OCI-LY3 (cell line): ENCODE measurements at regions not wholly inside any gene's neighbourhood (a gene's known extent, or its start where the extent isn't known, plus 50 kb on each side); places are given as distances from the start of the nearest gene placed in this dataset.

Source experiments
- H2AFZ ChIP-seq: fragments of 200-600, 300-600 bp; shearing (Covaris generic); 2 replicates; pipeline ENCODE4 v1.6.0; 2014; ENCODE audit warnings: antibody characterized with exemption, low read depth, low read length
- H3K27ac ChIP-seq: fragments of 200-600, 300-600 bp; sonication (generic); 2 replicates; pipeline ENCODE4 v1.5.1; 2014; ENCODE audit warnings: mild to moderate bottlenecking, low read length, moderate library complexity, mixed read lengths
- H3K27me3 ChIP-seq: fragments of 200-600, 300-600 bp; sonication (generic); 2 replicates; pipeline ENCODE4 v1.6.1; 2014; ENCODE audit warnings: low read depth, low read length, mixed read lengths
- H3K36me3 ChIP-seq: fragments of 200-600, 300-600 bp; sonication (generic); replicated peaks from 2 replicates; pipeline ENCODE3; 2014; ENCODE audit warnings: low read depth, low read length, mixed read lengths
- H3K4me1 ChIP-seq: fragments of 300-600, 200-600 bp; sonication (generic); 2 replicates; pipeline ENCODE4 v1.6.1; 2014; ENCODE audit warnings: low read length, mixed read lengths
- H3K4me2 ChIP-seq: fragments of 200-600, 300-600 bp; sonication (generic); 2 replicates; pipeline ENCODE4 v1.6.1; 2014; ENCODE audit warnings: low read length, mixed read lengths
- H3K4me3 ChIP-seq: fragments of 300-600, 200-600 bp; sonication (generic); 2 replicates; pipeline ENCODE4 v1.5.1; 2014; ENCODE audit warnings: antibody characterized with exemption, mild to moderate bottlenecking, low read length, moderate library complexity
- H3K79me2 ChIP-seq: fragments of 300-600, 200-600 bp; shearing (Covaris generic); 2 replicates; pipeline ENCODE4 v1.6.1; 2014; ENCODE audit warnings: mild to moderate bottlenecking, low read length, mixed read lengths
- H3K9ac ChIP-seq: fragments of 300-600, 200-600 bp; shearing (Covaris generic); 2 replicates; pipeline ENCODE4 v1.6.0; 2014; ENCODE audit warnings: mild to moderate bottlenecking, low read length, moderate library complexity
- H3K9me3 ChIP-seq: fragments of 200-600, 300-600 bp; shearing (Covaris generic); 2 replicates; pipeline ENCODE4 v1.6.1; 2014; ENCODE audit warnings: low read length, mixed read lengths; ENCODE audit not compliant: insufficient read depth
- H4K20me1 ChIP-seq: fragments of 200-600, 300-600 bp; sonication (generic); 2 replicates; pipeline ENCODE4 v1.6.1; 2016; ENCODE audit warnings: low read length, mixed read lengths; ENCODE audit not compliant: insufficient read depth
- EZH2phosphoT487 ChIP-seq: fragments of 200-600 bp; shearing (Covaris generic); IDR thresholded peaks from 2 replicates; pipeline ENCODE4 v1.6.1; 2018; ENCODE audit warnings: antibody characterized with exemption, mixed run types, low read depth
- TF ChIP-seq, protein P1 (sequence below): fragments of 200-600, 300-600 bp; sonication (generic); IDR thresholded peaks from 2 replicates; pipeline ENCODE4 v1.5.1; 2014; ENCODE audit warnings: antibody characterized with exemption, low read length, low read depth

DNA sequence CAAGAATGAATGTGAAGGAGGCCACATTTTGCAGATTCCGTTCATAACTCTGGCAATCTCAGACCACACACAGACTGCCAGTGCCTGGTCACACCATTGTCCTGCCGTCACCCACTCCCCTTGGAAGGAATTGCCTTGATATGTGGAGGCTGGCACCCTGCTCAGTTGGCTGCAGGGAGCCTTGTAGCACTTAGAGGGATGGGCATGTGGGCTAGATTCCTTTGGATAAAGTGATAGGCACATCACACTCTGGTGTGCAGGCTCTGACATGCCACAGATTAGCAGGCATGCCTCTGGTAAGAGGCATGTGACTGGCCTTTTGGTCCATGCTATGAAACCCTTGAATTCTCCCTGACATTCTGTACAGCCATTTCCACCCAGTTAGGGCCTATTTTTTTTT lies 254.6 kb upstream of the PIK3R1 start:
- Histone ChIP-seq H3K4me3 (no peak overlapping the region), H3K27me3 (no peaks in the 10 kb centered on the region), H4K20me1 (no peaks in the 10 kb centered on the region), H3K79me2 (no peaks in the 10 kb centered on the region), H3K9me3 (no peaks in the 10 kb centered on the region), H3K4me2 (no peak overlapping the region), H3K4me1 (no peaks in the 10 kb centered on the region), H2AFZ (no peak overlapping the region), H3K27ac (no peak overlapping the region), H3K36me3 (no peaks in the 10 kb centered on the region), H3K9ac (no peak overlapping the region)
- TF ChIP-seq, protein P1, sequence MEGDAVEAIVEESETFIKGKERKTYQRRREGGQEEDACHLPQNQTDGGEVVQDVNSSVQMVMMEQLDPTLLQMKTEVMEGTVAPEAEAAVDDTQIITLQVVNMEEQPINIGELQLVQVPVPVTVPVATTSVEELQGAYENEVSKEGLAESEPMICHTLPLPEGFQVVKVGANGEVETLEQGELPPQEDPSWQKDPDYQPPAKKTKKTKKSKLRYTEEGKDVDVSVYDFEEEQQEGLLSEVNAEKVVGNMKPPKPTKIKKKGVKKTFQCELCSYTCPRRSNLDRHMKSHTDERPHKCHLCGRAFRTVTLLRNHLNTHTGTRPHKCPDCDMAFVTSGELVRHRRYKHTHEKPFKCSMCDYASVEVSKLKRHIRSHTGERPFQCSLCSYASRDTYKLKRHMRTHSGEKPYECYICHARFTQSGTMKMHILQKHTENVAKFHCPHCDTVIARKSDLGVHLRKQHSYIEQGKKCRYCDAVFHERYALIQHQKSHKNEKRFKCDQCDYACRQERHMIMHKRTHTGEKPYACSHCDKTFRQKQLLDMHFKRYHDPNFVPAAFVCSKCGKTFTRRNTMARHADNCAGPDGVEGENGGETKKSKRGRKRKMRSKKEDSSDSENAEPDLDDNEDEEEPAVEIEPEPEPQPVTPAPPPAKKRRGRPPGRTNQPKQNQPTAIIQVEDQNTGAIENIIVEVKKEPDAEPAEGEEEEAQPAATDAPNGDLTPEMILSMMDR = no peak
- no peak for TF ChIP-seq EZH2phosphoT487

DNA sequence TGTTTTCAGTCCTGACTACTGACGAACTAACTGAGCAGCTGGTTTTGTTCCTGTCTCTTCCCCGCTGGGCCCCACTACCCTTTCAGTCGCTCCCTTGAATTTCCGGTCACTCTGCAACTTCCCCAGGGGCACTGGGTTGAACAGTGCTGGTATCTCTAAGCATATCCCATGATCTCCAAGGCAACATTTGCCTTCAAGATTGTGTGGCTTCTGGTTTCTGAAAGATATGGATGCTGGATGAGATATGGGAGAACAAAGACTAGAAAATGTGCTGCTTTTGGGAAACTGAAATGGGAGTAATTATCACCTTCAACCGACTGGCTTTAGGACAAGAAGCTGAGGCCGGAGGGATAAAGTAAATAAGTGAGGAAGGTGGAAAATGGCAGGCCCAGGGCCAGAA lies 258.2 kb upstream of the PIK3R1 start:
- H3K27me3 ChIP-seq = no peaks in the 10 kb centered on the region
- no peak overlapping the region for H3K4me3 ChIP-seq
- H4K20me1 ChIP-seq = no peaks in the 10 kb centered on the region
- no peaks in the 10 kb centered on the region for H3K9me3 ChIP-seq
- H3K4me1 ChIP-seq = no peaks in the 10 kb centered on the region
- TF ChIP-seq, protein P1 = no peak
- TF ChIP-seq EZH2phosphoT487 = no peak
- H3K27ac ChIP-seq = no peak overlapping the region
- no peaks in the 10 kb centered on the region for H3K36me3 ChIP-seq
- no peak overlapping the region for H3K4me2 ChIP-seq
- no peak overlapping the region for H2AFZ ChIP-seq
- H3K9ac ChIP-seq = no peak overlapping the region
- no peaks in the 10 kb centered on the region for H3K79me2 ChIP-seq

DNA sequence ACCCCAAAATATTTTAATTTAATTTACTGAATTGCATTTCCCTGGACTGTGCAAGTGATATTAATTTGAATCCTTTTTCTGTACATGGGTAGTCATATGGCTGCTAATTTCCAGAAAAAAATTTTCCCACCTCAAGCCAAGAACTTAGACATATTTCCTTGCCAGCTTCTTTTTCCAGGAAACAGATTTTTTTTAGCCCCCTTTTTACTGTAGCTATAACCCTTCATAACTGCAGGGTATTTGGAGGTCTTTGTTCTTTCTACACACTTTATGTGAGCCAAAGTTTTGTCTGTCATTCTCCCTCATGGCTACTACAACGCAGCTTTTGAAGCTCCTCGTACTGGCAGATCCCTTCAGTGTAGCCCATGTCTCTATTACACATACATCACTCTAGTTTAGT lies 261.2 kb upstream of the PIK3R1 start:
- Histone ChIP-seq H3K4me2 (no peak overlapping the region), H3K4me3 (no peak overlapping the region), H3K36me3 (no peaks in the 10 kb centered on the region), H2AFZ (no peak overlapping the region), H3K9me3 (no peaks in the 10 kb centered on the region), H3K27me3 (no peaks in the 10 kb centered on the region), H4K20me1 (no peaks in the 10 kb centered on the region), H3K79me2 (no peaks in the 10 kb centered on the region), H3K27ac (no peak overlapping the region), H3K9ac (no peak overlapping the region), H3K4me1 (no peaks in the 10 kb centered on the region)
- TF ChIP-seq, protein P1 = no peak
- no peak for TF ChIP-seq EZH2phosphoT487

DNA sequence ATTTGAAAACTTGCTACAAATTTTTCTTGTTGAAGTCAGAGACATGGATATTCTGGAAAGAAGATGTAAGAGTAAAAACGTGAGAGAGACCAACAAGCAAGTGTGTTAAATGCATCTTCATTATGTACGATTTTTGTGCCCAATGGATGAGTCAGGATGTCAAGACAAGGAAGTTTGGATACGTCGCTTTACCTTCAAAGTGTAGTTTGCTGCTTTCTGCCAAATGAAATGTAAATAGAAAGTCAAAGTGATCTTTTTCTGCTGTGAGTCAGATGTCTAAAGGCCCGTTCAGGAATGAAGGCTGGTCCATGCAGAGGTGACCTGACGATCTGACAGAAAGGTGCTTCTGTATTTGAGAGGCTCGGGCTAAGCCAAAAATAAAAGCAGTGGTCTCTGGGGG lies 273.1 kb upstream of the PIK3R1 start:
- H3K9me3 ChIP-seq = no peaks in the 10 kb centered on the region
- H3K4me1 ChIP-seq = no peaks in the 10 kb centered on the region
- H3K4me2 ChIP-seq = no peak overlapping the region
- no peaks in the 10 kb centered on the region for H4K20me1 ChIP-seq
- no peaks in the 10 kb centered on the region for H3K36me3 ChIP-seq
- H3K27me3 ChIP-seq = no peaks in the 10 kb centered on the region
- no peak overlapping the region for H2AFZ ChIP-seq
- H3K27ac ChIP-seq = no peak overlapping the region
- TF ChIP-seq, protein P1 = no peak
- no peak for TF ChIP-seq EZH2phosphoT487
- no peak overlapping the region for H3K4me3 ChIP-seq
- no peak overlapping the region for H3K9ac ChIP-seq
- H3K79me2 ChIP-seq = no peaks in the 10 kb centered on the region
